ENCODE measurements at regions not wholly inside any gene's neighbourhood (a gene's known extent, or its start where the extent isn't known, plus 50 kb on each side); places are given as distances from the start of the nearest gene placed in this dataset.
"Not testable (repeated sequence)": the region's sequence is repeated elsewhere in the genome, so short reads cannot be mapped to it uniquely, and the experiment has no call there.

DNA sequence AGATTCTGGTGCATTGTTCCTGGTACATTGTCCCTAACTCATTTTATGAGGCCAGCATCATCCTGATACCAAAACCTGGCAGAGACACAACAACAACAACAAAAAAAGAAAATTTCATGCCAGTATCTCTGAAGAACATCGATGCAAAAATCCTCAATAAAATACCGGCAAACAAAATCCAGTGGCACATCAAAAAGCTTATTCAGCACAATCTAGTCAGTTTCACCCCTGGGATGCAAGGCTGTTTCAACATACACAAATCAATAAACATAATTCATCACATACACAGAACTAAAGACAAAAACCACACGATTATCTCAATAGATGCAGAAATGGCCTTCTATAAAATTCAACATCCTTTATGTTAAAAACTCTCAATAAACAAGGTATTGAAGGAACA is 477.4 kb downstream of the SOCS6 start:
- not testable (repeated sequence) for DNase-seq (ENCODE audit: low spot score)

DNA sequence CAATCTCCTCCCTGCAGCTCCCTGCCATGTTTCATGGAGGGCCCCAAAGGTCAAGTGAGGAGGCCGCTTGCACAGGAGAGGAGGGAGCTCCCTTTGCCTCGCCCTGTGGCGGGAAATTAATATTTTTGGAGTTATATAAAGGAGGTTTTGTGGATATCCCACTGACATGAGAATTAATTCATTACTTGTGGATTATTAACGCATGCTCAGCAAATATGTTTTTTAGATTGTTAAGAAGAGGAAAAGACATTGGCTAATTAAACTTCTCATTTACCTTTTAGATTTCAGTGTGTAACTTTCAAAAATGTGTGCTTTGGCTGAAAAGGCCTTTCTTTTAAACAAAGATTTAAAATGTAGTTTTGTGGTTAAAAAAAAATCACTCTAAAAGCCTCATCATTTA is 474.0 kb downstream of the SOCS6 start:
- DNase-seq (ENCODE audit: low spot score) = no peak

DNA sequence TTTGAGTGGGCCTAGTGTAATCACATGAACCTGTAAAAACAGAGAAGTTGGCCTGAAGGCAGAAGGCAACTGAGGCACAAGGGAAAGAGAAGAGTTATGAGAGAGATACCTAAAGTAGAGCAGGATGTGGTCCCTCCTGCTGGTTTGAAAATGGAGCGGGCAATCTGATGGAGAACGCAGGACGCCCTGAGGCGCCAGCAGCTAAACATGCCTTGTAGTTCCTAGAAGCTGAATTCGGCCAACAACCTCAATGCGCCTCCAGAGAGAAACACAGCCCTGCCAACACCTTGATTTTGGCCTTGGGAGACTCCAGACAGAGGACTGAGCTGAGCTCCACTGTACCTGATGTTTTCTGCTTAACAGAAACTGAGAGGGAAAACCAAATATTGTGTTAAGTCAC is 469.9 kb downstream of the SOCS6 start:
- no peak for DNase-seq (ENCODE audit: low spot score)

DNA sequence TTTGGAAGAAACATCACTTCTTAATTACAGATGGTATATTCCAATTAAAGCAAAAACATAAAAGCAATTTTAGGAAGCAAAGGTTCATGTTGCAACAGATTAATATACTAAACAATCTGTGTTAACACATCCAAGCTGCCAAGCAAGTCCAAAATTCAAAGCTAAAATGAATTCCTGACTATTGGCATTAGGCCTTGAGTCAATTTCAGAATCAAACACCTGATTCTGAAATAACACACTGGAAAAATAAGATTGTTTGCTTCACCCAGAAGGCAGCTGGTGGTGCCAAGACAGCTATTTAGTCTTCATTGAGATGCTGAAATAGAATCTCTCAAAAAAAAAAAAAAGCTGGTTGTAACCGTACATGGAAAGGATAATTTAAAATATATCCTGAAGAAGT is 465.6 kb downstream of the SOCS6 start:
- no peak for DNase-seq (ENCODE audit: low spot score)

DNA sequence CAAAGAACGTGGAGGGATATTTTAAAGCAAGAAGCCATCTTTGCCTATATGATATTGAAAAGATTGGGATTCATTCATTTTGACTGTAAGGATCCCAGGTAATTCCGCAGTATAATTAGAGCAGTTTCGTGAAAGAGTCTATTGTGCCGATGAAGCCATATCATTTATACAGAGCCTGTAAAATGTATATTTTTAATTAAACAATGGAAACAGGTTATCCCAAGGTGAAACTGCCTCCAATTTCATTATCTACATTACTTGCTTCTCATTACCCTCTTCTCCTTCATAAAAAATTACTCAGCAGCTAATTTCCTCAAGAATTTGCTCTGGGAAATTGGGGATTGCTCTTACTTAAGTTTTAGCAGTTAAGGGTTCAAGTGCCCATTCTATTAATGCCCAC is 444.1 kb downstream of the SOCS6 start:
- DNase-seq (ENCODE audit: low spot score) = no peak

DNA sequence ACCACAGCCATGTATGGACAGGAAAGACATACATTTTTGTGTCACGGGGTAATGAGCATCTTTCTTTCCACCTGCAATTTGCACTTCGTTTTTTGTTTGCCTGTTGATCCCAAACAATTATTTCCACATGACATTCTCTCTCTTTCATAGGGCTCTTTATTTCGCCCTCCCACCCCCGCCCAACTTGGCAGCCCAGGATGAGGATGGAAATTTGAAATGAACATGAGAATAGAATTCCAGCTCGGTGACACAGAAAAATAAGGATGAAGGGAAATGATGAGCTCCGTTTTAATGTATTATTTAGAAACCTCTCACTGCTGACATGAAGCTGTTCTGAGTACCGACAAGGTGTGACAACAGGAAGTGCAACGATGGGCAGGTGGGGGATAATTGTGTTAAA is 443.3 kb downstream of the SOCS6 start:
- DNase-seq (ENCODE audit: low spot score) = no peak

DNA sequence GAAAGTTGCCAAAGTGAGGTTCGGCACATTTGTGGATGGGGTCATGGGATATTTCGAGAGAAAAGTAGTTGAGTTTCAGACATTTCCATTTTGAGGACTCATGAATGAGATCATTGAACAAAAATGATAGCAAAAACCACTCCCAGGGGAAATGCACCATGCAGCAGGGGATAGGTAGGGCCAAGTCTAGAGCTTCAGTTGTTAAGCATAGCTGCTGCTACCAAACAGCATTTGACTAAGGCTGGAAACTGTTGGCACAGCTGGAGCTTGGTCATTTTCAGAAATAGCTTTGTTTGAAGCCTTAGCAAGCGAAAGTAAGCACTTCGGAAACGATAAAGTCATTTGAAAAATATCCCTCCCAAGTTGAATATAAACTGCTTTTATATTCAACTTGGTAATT is 431.8 kb downstream of the SOCS6 start:
- DNase-seq (ENCODE audit: low spot score) = no peak

DNA sequence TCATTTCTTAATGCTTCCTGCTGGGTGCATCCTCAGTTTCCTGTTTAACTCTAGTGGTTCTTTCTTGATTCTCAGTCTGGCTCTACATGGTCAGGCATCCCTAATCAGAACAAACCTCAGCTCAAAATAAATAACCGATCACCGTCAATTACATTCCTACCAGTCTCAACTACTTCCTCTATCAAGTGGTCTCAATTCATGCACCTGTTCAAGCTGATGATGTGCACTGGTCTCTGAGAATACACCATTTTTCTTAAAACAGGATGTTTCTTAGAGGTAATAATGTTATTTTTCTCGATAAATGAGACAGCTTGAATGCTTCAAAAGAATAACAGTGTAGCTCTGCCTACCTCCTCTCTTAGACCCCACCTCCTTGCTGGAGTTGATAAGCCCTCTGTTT is 420.9 kb downstream of the SOCS6 start:
- no peak for DNase-seq (ENCODE audit: low spot score)

DNA sequence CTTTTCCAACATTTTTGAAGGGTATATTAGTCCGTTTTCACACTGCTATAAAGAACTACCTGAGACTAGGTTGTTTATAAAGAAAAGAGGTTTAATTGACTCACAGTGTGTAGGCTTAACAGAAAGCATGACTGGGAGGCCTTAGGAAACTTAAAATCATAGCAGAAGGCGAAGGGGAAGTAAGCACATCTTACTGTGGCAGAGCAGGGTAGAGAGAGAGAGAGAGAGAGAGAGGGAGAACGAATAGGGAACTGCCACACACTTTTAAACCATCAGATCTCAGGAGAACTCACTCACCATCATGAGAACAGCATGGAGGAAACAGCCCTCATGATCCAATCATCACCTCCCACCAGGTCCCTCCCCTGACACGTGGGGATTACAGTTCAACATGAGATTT is 420.3 kb downstream of the SOCS6 start:
- DNase-seq (ENCODE audit: low spot score) = no peak

DNA sequence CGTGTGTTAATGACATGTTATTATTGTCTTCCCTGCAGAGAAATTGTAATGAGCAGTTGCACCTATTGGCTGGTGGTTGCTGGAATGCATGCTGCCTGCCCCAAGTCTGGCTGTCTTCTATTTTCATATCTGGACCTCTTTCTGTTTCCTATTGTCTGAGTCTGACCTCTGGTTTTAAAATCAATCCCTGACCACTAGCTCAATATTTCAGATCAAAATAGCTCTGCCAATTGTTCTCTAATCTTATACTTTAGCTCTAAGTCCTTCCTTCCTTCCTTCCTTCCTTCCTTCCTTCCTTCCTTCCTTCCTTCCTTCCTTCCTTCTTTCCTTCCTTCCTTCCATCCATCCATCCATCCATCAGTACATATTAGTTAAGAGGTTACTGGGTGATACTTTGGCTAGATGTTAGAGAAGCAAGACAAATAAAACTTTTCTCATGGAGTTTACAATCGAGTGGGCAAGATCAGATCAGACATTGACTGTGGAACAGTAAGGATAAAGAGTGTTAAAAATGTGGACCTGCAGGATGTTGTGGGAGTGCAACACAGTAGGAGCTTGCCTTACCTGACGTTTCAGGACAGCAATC is 417.1 kb downstream of the SOCS6 start:
- DNase-seq (ENCODE audit: low spot score) = no peak

DNA sequence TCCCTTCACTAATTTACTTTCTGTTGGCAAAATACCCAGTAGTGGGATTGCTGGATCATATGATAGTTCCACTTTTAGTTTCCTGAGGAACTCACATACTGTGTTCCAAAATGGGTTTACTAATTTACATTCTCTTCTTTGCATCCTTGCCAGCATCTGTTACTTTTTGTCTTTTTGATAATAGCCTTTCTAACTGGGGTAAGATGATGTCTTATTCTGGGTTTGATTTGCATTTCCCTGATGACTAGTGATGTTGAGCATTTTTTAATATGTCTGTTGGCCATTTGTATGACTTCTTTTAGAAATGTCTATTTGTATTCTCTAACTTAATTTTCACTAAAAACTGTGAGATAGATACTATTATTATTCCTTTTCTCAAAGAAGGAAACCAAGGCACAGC is 411.7 kb downstream of the SOCS6 start:
- no peak for DNase-seq (ENCODE audit: low spot score)

DNA sequence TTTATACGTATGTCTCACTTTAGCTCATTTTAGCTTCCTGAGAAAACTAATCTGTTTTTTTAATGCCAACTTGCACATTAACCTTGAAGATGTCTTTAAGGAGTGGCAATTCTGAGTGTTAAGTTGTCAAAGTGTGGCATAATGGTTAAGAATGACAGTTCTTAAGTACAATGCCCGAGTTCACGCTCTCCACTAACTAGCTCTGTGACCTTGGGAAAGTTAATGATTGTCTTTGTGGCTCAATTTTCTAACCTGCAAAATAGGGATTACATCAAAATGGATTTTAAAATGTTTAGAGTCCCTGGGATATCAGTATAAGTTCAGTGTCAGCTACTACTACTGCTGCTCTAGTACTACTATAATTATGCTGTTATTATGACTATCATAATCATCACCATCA is 409.7 kb downstream of the SOCS6 start:
- DNase-seq (ENCODE audit: low spot score) = no peak

DNA sequence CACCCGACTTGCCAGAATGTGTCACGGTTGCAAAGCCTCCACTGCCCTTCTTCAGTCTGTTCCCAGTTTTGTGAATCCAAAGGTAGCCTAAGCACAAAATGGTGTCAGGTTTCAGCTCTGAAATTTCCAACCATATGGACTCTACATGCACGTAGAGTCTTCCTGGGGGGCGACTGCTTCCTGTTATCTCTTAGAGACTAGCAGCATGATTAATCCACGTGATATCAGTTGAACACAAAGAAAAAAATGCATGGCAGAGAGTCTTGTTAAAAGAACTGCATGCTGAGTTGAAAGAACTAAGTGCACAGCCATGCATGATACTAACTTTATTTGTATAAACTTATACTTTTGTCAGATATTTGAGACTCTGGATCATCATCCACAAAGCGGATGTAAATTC is 404.4 kb downstream of the SOCS6 start:
- no peak for DNase-seq (ENCODE audit: low spot score)

DNA sequence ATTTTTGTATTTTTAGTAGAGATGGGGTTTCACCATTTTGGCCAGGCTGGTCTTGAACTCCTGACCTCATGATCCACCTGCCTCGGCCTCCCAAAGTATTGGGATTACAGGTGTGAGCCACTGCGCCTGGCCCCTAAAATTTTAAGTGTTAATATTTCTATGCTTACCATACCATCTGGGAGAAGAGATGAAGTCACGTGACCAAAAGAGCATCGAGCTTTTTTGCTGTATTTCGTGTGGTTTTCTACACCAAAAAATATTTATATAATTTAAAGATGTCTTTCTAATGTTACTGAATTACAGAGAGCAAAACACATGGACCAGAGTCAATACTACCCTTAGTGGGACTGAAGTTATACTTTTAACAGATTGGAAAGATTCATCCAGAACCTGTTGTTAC is 400.9 kb downstream of the SOCS6 start:
- not testable (repeated sequence) for DNase-seq (ENCODE audit: low spot score)

DNA sequence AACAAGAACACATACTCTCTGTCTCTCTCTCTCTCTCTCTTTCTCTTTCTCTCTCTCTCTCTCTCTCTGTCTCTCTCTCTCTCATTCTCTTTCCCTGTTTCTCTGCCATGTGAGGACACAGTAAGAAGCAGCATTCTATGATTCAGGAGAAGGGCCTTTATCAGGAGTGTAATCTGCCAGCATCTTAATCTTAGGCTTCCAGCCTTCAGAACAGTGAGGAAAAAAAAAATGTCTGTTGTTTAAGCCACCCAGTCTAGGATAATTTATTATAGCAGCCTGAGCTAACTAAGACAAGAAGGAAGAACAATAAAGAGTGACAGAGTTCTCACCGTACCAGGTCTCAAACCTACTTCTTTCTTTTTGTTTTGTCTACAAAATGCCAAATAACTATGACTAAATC is 399.4 kb downstream of the SOCS6 start:
- DNase-seq (ENCODE audit: low spot score) = no peak

DNA sequence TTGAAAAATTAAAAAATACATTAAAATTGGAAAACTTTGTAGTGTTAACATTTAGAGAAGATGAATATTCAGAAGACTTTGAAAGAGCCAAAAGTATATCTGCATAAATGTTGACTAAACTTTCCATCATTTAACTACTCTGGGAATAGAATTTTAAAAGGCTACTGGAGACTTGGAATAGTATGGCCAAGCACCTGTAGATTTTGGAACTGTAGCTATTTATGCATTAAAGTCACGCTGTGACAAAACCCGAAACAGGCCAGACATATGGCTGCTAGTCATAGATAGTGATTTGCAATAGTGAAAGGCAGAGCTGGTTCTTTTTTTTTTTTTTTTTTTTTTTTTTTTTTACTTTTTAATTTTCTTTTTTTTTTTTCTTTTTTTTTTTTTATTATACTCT is 396.0 kb downstream of the SOCS6 start:
- DNase-seq (ENCODE audit: low spot score) = no peak

DNA sequence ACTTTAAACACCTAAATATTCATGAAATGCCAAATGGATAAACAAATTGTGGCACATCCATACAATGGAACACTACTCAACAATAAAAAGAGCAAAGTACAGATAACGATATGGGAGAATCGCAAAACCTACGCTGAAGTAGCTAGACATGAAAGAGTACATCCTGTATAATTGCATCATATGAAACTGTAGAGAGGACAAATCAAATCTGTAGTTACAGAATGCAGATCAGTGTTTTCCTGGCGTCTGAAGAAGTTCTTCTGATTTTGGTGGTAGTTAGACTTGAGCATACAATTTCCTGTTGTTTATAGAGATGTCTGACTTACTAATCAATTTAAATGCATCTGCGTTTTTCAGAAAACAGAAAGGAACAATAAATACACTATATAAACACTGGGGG is 394.4 kb downstream of the SOCS6 start:
- no peak for DNase-seq (ENCODE audit: low spot score)

DNA sequence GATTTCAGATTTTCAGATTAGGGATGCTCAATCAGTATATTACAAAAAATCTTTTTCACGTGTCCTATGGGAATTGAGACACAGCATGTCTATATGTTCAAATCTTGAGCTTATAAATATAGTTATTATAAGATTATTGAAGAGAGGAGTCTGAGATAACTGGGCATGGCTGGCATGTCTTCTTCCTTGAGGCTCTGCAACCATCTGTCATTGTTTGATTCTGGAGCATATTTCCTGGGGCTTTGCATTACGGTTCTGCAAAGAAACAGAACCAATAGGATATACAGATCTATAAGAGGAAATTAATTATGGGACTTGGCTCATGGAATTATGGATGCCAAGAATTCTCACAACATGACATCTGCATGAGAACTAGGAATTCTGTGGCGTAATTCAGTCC is 386.1 kb downstream of the SOCS6 start:
- no peak for DNase-seq (ENCODE audit: low spot score)

DNA sequence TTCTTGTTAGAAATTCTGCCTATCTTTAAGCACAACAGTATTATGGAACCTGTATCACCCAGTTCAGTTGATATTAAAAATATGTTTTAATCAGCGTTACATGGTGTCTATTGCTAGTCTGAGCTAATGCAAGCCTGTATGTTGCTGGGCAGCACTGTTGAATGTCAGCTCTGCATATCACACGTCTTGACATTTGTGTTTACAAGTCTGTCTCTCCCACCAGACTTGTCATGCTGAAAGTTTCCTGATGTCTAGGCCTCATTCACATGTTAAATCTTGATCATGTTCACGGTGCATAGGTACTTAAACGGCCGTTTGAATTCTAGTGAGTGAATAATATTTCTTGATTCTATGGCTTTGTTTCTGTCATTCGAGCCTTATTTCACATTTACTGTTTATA is 385.0 kb downstream of the SOCS6 start:
- no peak for DNase-seq (ENCODE audit: low spot score)

DNA sequence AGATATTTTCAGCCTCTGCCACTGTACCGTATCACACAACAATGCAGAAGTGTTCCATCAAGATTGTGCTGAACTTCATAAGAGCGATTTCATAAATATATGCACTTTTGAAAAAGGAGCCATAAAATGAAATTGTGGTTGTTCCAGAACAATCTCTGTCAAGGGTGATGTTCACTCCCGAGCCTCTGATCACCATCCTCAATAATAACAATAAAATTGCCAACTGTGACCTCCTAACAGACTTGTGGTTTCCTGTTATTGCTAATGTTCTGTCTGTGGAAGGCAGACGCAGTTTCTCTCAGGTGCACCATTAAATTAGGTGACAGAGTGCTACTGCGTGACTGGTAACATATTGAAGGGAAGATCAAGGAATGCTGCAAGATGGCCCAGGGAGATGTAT is 383.7 kb downstream of the SOCS6 start:
- no peak for DNase-seq (ENCODE audit: low spot score)

DNA sequence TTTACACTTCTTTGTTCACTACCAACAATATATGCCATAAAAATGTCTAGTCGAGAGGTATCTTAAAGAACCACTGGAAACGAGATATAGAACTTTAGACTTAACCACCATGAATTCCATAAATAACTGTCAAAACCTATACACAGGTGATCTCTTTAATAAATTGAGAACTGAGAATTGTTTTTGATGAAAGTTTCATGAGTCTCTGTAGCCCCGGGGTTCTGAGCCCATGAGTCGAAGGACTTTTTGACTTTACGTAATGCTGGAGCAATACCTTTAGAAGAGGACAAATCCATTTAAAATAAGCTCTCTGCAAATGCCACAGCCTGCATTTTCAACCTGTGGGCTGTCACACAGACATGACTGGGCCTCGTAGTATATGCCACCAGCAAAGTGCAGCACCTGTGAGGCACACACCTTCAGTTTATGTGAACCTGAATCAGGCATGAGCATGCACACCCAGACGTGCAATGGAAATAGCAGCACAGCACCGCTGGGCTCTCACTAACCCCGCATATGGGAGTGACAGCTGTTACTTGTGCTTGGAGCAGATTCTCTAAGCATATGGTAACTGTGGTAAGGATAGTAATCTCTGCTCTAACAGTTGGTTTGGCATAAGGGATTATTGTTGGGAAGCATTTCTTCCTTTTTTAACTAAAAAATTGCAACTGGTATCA is 383.2 kb downstream of the SOCS6 start:
- DNase-seq (ENCODE audit: low spot score) = no peak

DNA sequence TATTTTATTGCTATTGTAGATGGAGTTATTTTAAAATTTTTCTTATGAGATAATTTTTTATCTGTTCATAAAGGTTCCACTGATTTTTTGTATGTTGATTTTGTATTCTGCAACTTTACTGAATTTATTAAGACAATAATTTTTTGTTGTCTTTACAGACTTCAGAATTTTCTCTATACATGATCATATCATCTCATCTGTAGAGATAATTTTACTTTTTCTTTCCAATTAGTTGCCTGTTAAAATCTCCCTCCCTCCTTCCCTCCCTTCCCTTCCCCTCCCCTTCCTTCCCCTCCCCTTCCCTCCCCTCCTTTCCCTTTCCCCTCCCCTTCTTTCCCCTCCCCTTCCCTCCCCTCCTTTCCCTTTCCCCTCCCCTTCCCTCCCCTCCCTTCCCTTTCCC is 378.1 kb downstream of the SOCS6 start:
- DNase-seq (ENCODE audit: low spot score) = no peak

DNA sequence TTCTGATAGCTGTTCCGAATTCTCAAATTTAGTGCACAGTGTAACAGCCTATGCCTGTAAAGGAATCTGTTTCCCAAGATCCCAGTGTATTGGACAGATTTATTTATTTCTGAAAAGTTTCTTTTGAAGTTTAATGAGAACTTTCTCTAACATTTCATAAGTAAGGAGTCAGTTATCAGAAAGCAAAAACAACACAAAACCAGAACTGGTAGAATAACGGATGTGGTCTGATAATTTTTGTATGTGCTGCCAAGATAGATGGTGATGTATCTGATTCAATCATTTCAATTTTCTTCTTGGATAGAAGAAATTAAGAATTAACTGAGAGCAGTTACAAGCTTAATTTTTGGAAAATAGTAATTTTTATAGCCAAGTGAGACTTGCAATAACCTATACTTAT is 374.3 kb downstream of the SOCS6 start:
- no peak for DNase-seq (ENCODE audit: low spot score)

DNA sequence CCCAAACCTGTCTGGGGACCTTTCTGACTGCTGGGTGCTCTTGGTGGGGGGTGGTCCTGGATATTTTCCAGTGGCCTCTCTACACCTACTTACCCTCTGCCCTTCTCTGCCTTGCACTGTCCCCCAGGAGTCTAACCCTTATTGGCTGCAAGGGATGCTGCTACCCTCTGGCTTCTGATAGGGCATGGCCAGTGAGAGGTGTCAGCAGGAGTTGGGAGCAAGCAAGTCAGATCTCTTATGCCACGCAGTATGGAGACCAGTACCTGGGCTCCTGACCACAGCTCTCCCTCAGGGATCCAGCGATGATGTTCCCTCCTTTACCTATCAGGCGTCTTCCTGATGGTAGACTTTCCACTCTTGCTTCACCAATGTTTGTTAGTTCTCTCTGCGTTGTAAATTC is 373.7 kb downstream of the SOCS6 start:
- no peak for DNase-seq (ENCODE audit: low spot score)

All from kidney tubule cell (primary cell).